RKO (cell line): ENCODE measurements at regions not wholly inside any gene's neighbourhood (a gene's known extent, or its start where the extent isn't known, plus 50 kb on each side); places are given as distances from the start of the nearest gene placed in this dataset.

ENCODE experiments used
- DNase-seq: peaks from one replicate; pipeline ENCODE4 v3.0.0-alpha.2; 2016; ENCODE audit warnings: low spot score

- DNase-seq: no peak
Observed at GRCh38 chr11:70703141-70704064, 305.1 kb downstream of the CTTN start.

GRCh38 chr11:70705097-70705496 lies 306.8 kb downstream of the CTTN start:
- DNase-seq: no peak

GRCh38 chr11:70705930-70706329 lies 307.6 kb downstream of the CTTN start:
- no peak for DNase-seq

GRCh38 chr11:70707821-70708220 lies 309.5 kb downstream of the CTTN start:
- DNase-seq: no peak

GRCh38 chr11:70709596-70709995 lies 311.3 kb downstream of the CTTN start:
- no peak for DNase-seq

GRCh38 chr11:70710192-70710591 lies 311.9 kb downstream of the CTTN start:
- no peak for DNase-seq

- DNase-seq: no peak
Observed at GRCh38 chr11:70710601-70711000, 312.3 kb downstream of the CTTN start.

GRCh38 chr11:70711095-70711910 lies 313.0 kb downstream of the CTTN start:
- DNase-seq: no peak

GRCh38 chr11:70711911-70712185 lies 313.5 kb downstream of the CTTN start:
- DNase-seq: no peak

GRCh38 chr11:70712471-70712870 lies 314.1 kb downstream of the CTTN start:
- no peak for DNase-seq

- no peak for DNase-seq
Observed at GRCh38 chr11:70713086-70713835, 314.9 kb downstream of the CTTN start.

- no peak for DNase-seq
Observed at GRCh38 chr11:70713988-70714665, 315.8 kb downstream of the CTTN start.

- DNase-seq: no peak
Observed at GRCh38 chr11:70715166-70715951, 317.0 kb downstream of the CTTN start.

- DNase-seq: no peak
Observed at GRCh38 chr11:70716216-70716615, 317.9 kb downstream of the CTTN start.

- DNase-seq: no peak
Observed at GRCh38 chr11:70716986-70717775, 318.9 kb downstream of the CTTN start.

- no peak for DNase-seq
Observed at GRCh38 chr11:70717936-70718595, 319.7 kb downstream of the CTTN start.

- no peak for DNase-seq
Observed at GRCh38 chr11:70719516-70719915, 321.2 kb downstream of the CTTN start.

- no peak for DNase-seq
Observed at GRCh38 chr11:70720281-70720680, 322.0 kb downstream of the CTTN start.

- no peak for DNase-seq
Observed at GRCh38 chr11:70721006-70721405, 322.7 kb downstream of the CTTN start.

- DNase-seq: no peak
Observed at GRCh38 chr11:70725278-70725677, 326.9 kb downstream of the CTTN start.
